SK-N-MC (cell line): ENCODE measurements at regions not wholly inside any gene's neighbourhood (a gene's known extent, or its start where the extent isn't known, plus 50 kb on each side); places are given as distances from the start of the nearest gene placed in this dataset.

Source experiments
- FOXP2 ChIP-seq: optimal IDR thresholded peaks from 2 replicates; pipeline ENCODE3; 2011; ENCODE audit warnings: mild to moderate bottlenecking, moderate library complexity; ENCODE audit not compliant: insufficient read depth; ENCODE audit errors: extremely low read length, control extremely low read depth
- POLR2AphosphoS5 ChIP-seq: IDR thresholded peaks from 2 replicates; pipeline ENCODE4 v1.6.1; 2012; ENCODE audit warnings: mild to moderate bottlenecking, low read depth, low read length, borderline replicate concordance

DNA sequence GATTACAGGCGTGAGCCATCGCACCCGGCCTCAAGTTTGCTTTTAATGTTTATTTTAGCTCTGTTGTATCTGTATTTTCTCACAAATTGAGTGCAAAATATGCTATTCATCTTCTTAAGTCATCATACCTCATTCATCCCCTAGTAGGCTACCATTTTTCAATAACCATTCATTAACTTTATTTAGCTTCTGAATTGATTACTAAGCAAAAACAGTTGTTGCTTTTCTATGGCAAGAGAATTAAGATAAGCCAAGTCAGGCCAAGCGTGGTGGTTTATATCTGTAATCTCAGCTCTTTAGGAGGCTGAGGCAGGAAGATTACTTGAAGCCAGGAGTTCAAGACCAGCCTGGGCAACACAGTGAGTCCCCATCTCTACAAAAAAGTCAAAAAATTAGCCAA is 63.3 kb upstream of the CERS6 start:
- TF ChIP-seq POLR2AphosphoS5 (no peak), FOXP2 (no peak)
